Inflammatory macrophage (primary cell): ENCODE measurements at regions not wholly inside any gene's neighbourhood (a gene's known extent, or its start where the extent isn't known, plus 50 kb on each side); places are given as distances from the start of the nearest gene placed in this dataset.
"Not testable (repeated sequence)": the region's sequence is repeated elsewhere in the genome, so short reads cannot be mapped to it uniquely, and the experiment has no call there.

ENCODE experiments used
- DNase-seq, 2 donors: peaks; one replicate each; pipeline ENCODE4 v3.0.0-alpha.2; 2020 to 2022

- no peak for DNase-seq
Observed at GRCh38 chr16:59123479-59123878, 389.4 kb upstream of the GOT2 start.

- no peak for DNase-seq
Observed at GRCh38 chr16:59122262-59122537, 388.1 kb upstream of the GOT2 start.

- no peak for DNase-seq
Observed at GRCh38 chr16:59121411-59122261, 387.5 kb upstream of the GOT2 start.

GRCh38 chr16:59116744-59117143 is 382.6 kb upstream of the GOT2 start:
- no peak for DNase-seq

- no peak for DNase-seq
Observed at GRCh38 chr16:59114790-59115189, 380.7 kb upstream of the GOT2 start.

GRCh38 chr16:59113004-59113670 is 379.0 kb upstream of the GOT2 start:
- no peak for DNase-seq

- no peak for DNase-seq
Observed at GRCh38 chr16:59111280-59111679, 377.2 kb upstream of the GOT2 start.

GRCh38 chr16:59108374-59108773 is 374.3 kb upstream of the GOT2 start:
- no peak for DNase-seq

- not testable (repeated sequence) for DNase-seq
Observed at GRCh38 chr16:59096682-59097081, 362.6 kb upstream of the GOT2 start.

GRCh38 chr16:59090541-59090940 is 356.4 kb upstream of the GOT2 start:
- DNase-seq = no peak

- no peak for DNase-seq
Observed at GRCh38 chr16:59088431-59088830, 354.3 kb upstream of the GOT2 start.

- DNase-seq = no peak
Observed at GRCh38 chr16:59087641-59088040, 353.5 kb upstream of the GOT2 start.

GRCh38 chr16:59067205-59067604 is 333.1 kb upstream of the GOT2 start:
- peak; percentile 59 to 64 for DNase-seq

GRCh38 chr16:59060207-59060606 is 326.1 kb upstream of the GOT2 start:
- DNase-seq = no peak

GRCh38 chr16:59058250-59058649 is 324.1 kb upstream of the GOT2 start:
- peak; percentile 66 to 79 for DNase-seq

- DNase-seq = peak in 1 of 2 donors; percentile 1
Observed at GRCh38 chr16:59053911-59054310, 319.8 kb upstream of the GOT2 start.

- no peak for DNase-seq
Observed at GRCh38 chr16:59052231-59052630, 318.1 kb upstream of the GOT2 start.

- DNase-seq = no peak
Observed at GRCh38 chr16:59048876-59049275, 314.8 kb upstream of the GOT2 start.

- no peak for DNase-seq
Observed at GRCh38 chr16:59047114-59047513, 313.0 kb upstream of the GOT2 start.

GRCh38 chr16:59046335-59046734 is 312.2 kb upstream of the GOT2 start:
- no peak for DNase-seq

- DNase-seq = no peak
Observed at GRCh38 chr16:59045501-59045900, 311.4 kb upstream of the GOT2 start.

GRCh38 chr16:59044616-59045015 is 310.5 kb upstream of the GOT2 start:
- no peak for DNase-seq

- peak; percentile 47 to 58 for DNase-seq
Observed at GRCh38 chr16:59042301-59042700, 308.2 kb upstream of the GOT2 start.

GRCh38 chr16:59039066-59039720 is 305.1 kb upstream of the GOT2 start:
- peak; percentile 47 to 60 for DNase-seq
